Panc1 (cell line): ENCODE measurements at regions not wholly inside any gene's neighbourhood (a gene's known extent, or its start where the extent isn't known, plus 50 kb on each side); places are given as distances from the start of the nearest gene placed in this dataset.
"Not testable (repeated sequence)": the region's sequence is repeated elsewhere in the genome, so short reads cannot be mapped to it uniquely, and the experiment has no call there.

ENCODE experiments used
- ATAC-seq: fragments of 200-7000 bp; cut with Tn5 transposase; 2 replicates; pipeline ENCODE4 v1.9.1; 2020; ENCODE audit warnings: mild to moderate bottlenecking, moderate library complexity
- BruUV-seq: library from RNA; stranded (reverse); fragments of 400-500 nt; replicated peaks from 2 replicates; lab custom pipeline; 2021; lab: Mats Ljungman, UMichigan
- CTCF ChIA-PET: fragments of 300-600 bp; sonication (Branson Sonifier 250); formaldehyde crosslinking; loops from one replicate; lab custom pipeline; 2022; ENCODE audit warnings: antibody characterized with exemption; lab: Charles Lee
- POLR2A ChIA-PET: fragments of 300-600 bp; sonication (Branson Sonifier 250); formaldehyde crosslinking; loops from one replicate; lab custom pipeline; 2022; ENCODE audit warnings: antibody characterized with exemption; lab: Charles Lee
- DNase-seq: peaks from one replicate; pipeline ENCODE4 v3.0.0-alpha.2; 2010; ENCODE audit warnings: low read depth, low spot score
- H3K27ac ChIP-seq: 2 replicates; pipeline ENCODE4 v1.5.1; 2011; ENCODE audit warnings: mild to moderate bottlenecking, low read length, inconsistent platforms
- H3K27me3 ChIP-seq: fragments of 200-500 bp; sonication (Bioruptor generic); 2 replicates; pipeline ENCODE4 v1.6.0; 2014; ENCODE audit warnings: low read length, inconsistent platforms; ENCODE audit not compliant: control insufficient read depth, insufficient read depth
- H3K36me3 ChIP-seq: fragments of 200-500 bp; sonication (Bioruptor generic); 2 replicates; pipeline ENCODE4 v1.5.1; 2014; ENCODE audit warnings: inconsistent platforms, mild to moderate bottlenecking, low read length, moderate library complexity; ENCODE audit not compliant: control insufficient read depth, insufficient read depth
- H3K4me1 ChIP-seq: 2 replicates; pipeline ENCODE4 v1.5.1; 2011; ENCODE audit warnings: inconsistent platforms, mild to moderate bottlenecking, low read length, moderate library complexity; ENCODE audit not compliant: control insufficient read depth, insufficient read depth
- H3K4me3 ChIP-seq, 2 experiments: 2 replicates each; pipeline ENCODE4 v1.5.1; 2011 to 2012; ENCODE audit warnings: low read depth in 2 of 2, low read length in 2 of 2, mild to moderate bottlenecking in 2 of 2, inconsistent platforms in 1 of 2, moderate library complexity in 1 of 2
- H3K9me3 ChIP-seq: fragments of 200-500 bp; sonication (Bioruptor generic); 2 replicates; pipeline ENCODE4 v1.5.1; 2014; ENCODE audit warnings: low read depth, mild to moderate bottlenecking, inconsistent platforms, low read length, moderate library complexity; ENCODE audit not compliant: control insufficient read depth, insufficient read depth
- POLR2AphosphoS5 ChIP-seq: IDR thresholded peaks from 2 replicates; pipeline ENCODE4 v1.6.1; 2012; ENCODE audit warnings: mild to moderate bottlenecking, low read depth, low read length, moderate library complexity
- SIN3A ChIP-seq: IDR thresholded peaks from 2 replicates; pipeline ENCODE4 v1.6.1; 2012; ENCODE audit warnings: low read depth, mild to moderate bottlenecking, low read length, moderate library complexity, borderline replicate concordance; ENCODE audit not compliant: insufficient read depth
- TCF7L2 ChIP-seq: IDR thresholded peaks from 2 replicates; pipeline ENCODE4 v1.6.1; 2011; ENCODE audit warnings: mild to moderate bottlenecking, low read depth, low read length, inconsistent platforms
- in situ Hi-C: cut with HindIII; loops from 2 replicates; pipeline ENCODE4 v1.10.0; 2016; ENCODE audit warnings: low sequenced_read_pairs, low pct_unique_long_range_greater_than_20kb
- intact Hi-C: fragments of 100-400 bp; cut with micrococcal nuclease; formaldehyde crosslinking; loops from one replicate; pipeline ENCODE4 v1.10.0; 2022; ENCODE audit not compliant: unreplicated experiment
- TF ChIP-seq, protein P1 (sequence below): fragments of 450-650 bp; IDR thresholded peaks from 2 replicates; pipeline ENCODE4 v1.5.1; 2017; ENCODE audit warnings: mild to moderate bottlenecking
- TF ChIP-seq, protein P2 (sequence below), 2 experiments: IDR thresholded peaks; 2 replicates each; pipeline ENCODE4 v1.6.1; 2011 to 2012; ENCODE audit warnings: low read depth in 2 of 2, control low read depth in 1 of 2, low read length in 1 of 2, mild to moderate bottlenecking in 1 of 2, moderate library complexity in 1 of 2; ENCODE audit not compliant: insufficient read depth in 1 of 2

- BruUV-seq, result no TSS peak
- no peak overlapping the region for H3K4me3 ChIP-seq
- intact Hi-C loops, result no loop called here
- H3K4me1 ChIP-seq, result no peaks in the 10 kb centered on the region
- in situ Hi-C loops, result no loop called here
- no peaks in the 10 kb centered on the region for H3K36me3 ChIP-seq
- ATAC-seq, result no peak
- H3K9me3 ChIP-seq, result no peaks in the 10 kb centered on the region
- 0 out of 2 replicates have a peak, but pooled peaks cover 2% of the 10 kb centered on the region for H3K27me3 ChIP-seq
- POLR2A ChIA-PET, result no interaction called here
- CTCF ChIA-PET, result no interaction called here
- TF ChIP-seq TCF7L2 (no peak), POLR2AphosphoS5 (no peak), SIN3A (no peak)
- TF ChIP-seq, protein P1, sequence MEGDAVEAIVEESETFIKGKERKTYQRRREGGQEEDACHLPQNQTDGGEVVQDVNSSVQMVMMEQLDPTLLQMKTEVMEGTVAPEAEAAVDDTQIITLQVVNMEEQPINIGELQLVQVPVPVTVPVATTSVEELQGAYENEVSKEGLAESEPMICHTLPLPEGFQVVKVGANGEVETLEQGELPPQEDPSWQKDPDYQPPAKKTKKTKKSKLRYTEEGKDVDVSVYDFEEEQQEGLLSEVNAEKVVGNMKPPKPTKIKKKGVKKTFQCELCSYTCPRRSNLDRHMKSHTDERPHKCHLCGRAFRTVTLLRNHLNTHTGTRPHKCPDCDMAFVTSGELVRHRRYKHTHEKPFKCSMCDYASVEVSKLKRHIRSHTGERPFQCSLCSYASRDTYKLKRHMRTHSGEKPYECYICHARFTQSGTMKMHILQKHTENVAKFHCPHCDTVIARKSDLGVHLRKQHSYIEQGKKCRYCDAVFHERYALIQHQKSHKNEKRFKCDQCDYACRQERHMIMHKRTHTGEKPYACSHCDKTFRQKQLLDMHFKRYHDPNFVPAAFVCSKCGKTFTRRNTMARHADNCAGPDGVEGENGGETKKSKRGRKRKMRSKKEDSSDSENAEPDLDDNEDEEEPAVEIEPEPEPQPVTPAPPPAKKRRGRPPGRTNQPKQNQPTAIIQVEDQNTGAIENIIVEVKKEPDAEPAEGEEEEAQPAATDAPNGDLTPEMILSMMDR, result no peak
- TF ChIP-seq, protein P2, sequence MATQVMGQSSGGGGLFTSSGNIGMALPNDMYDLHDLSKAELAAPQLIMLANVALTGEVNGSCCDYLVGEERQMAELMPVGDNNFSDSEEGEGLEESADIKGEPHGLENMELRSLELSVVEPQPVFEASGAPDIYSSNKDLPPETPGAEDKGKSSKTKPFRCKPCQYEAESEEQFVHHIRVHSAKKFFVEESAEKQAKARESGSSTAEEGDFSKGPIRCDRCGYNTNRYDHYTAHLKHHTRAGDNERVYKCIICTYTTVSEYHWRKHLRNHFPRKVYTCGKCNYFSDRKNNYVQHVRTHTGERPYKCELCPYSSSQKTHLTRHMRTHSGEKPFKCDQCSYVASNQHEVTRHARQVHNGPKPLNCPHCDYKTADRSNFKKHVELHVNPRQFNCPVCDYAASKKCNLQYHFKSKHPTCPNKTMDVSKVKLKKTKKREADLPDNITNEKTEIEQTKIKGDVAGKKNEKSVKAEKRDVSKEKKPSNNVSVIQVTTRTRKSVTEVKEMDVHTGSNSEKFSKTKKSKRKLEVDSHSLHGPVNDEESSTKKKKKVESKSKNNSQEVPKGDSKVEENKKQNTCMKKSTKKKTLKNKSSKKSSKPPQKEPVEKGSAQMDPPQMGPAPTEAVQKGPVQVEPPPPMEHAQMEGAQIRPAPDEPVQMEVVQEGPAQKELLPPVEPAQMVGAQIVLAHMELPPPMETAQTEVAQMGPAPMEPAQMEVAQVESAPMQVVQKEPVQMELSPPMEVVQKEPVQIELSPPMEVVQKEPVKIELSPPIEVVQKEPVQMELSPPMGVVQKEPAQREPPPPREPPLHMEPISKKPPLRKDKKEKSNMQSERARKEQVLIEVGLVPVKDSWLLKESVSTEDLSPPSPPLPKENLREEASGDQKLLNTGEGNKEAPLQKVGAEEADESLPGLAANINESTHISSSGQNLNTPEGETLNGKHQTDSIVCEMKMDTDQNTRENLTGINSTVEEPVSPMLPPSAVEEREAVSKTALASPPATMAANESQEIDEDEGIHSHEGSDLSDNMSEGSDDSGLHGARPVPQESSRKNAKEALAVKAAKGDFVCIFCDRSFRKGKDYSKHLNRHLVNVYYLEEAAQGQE (IDR thresholded peaks at IDR 0.05; ENCODE audit: insufficient read depth in 1 of 2, low read depth in 2 of 2, low read length in 1 of 2), result no peak
- no peak overlapping the region for H3K27ac ChIP-seq
- no peak for DNase-seq
Observed at GRCh38 chr1:113207019-113207418, 134.0 kb downstream of the LRIG2 start.

DNA sequence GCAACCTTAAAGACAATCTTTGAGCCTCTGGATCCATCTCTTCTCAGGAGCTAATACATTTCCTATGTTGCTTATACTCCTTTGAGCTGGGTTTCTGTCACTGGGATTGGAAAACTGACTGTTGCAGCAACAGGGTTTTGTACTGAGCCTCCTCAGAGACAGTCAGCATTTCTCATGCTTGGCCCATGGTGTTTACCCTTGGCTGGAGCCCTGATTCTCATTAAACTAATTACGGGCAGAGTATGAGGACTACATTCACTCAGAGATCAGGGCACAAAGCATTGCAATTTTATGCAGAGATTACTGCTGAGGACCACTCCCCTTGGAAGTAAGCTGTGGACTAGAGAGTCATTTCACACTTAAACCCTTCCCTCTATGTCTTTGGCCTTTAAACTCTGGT, 134.5 kb downstream of the LRIG2 start:
- 0 out of 2 replicates have a peak, but pooled peaks cover 2% of the 10 kb centered on the region for H3K27me3 ChIP-seq
- ChIA-PET CTCF (no interaction called here), POLR2A (no interaction called here)
- H3K4me3 ChIP-seq, result no peak overlapping the region
- H3K27ac ChIP-seq, result no peak overlapping the region
- in situ Hi-C loops (no loop called here), intact Hi-C loops (no loop called here)
- H3K36me3 ChIP-seq, result no peaks in the 10 kb centered on the region
- no peaks in the 10 kb centered on the region for H3K9me3 ChIP-seq
- no peaks in the 10 kb centered on the region for H3K4me1 ChIP-seq
- DNase-seq, result no peak
- no peak for ATAC-seq
- TF ChIP-seq, protein P2 (IDR thresholded peaks at IDR 0.05; ENCODE audit: insufficient read depth in 1 of 2, low read depth in 2 of 2, low read length in 1 of 2), result no peak
- no peak for TF ChIP-seq TCF7L2
- TF ChIP-seq SIN3A, result no peak
- TF ChIP-seq, protein P1, result no peak
- TF ChIP-seq POLR2AphosphoS5, result no peak
- no TSS peak for BruUV-seq

- ATAC-seq, POLR2A ChIA-PET: not testable (repeated sequence)
Observed at GRCh38 chr1:113208425-113208824, 135.4 kb downstream of the LRIG2 start.

More at GRCh38 chr1:113208425-113208824, 135.4 kb downstream of the LRIG2 start:
- H3K27me3 ChIP-seq, DNase-seq, H3K4me1 ChIP-seq, H3K9me3 ChIP-seq, CTCF ChIA-PET, H3K36me3 ChIP-seq, H3K4me3 ChIP-seq, H3K27ac ChIP-seq, BruUV-seq, in situ Hi-C loops, intact Hi-C loops: not testable (repeated sequence)
